A673 (cell line): ENCODE measurements at regions not wholly inside any gene's neighbourhood (a gene's known extent, or its start where the extent isn't known, plus 50 kb on each side); places are given as distances from the start of the nearest gene placed in this dataset.

ENCODE experiments used
- CTCF ChIP-seq: fragments of 300-800, 200-600 bp; sonication (generic); conservative IDR thresholded peaks from 2 replicates; pipeline ENCODE4 v1.5.1; 2017; ENCODE audit warnings: low read depth, mild to moderate bottlenecking, antibody characterized with exemption, low read length, moderate library complexity, mixed read lengths
- EZH2 ChIP-seq: fragments of 200-600 bp; sonication (generic); IDR thresholded peaks from 2 replicates; pipeline ENCODE4 v1.6.1; 2017; ENCODE audit warnings: borderline replicate concordance, low read depth, mild to moderate bottlenecking, mixed read lengths, antibody characterized with exemption, low read length; ENCODE audit not compliant: poor library complexity, severe bottlenecking

GRCh38 chr14:85441909-85442643 is 87.9 kb upstream of the FLRT2 start:
- TF ChIP-seq CTCF (no peak), EZH2 (no peak)
